Nephron (organoid): ENCODE measurements at regions not wholly inside any gene's neighbourhood (a gene's known extent, or its start where the extent isn't known, plus 50 kb on each side); places are given as distances from the start of the nearest gene placed in this dataset.

Experiments used
- H3K27ac Mint-ChIP-seq, 3 experiments: 2 replicates each; pipeline ENCODE4 v1.8.0; 2020; ENCODE audit warnings: mixed read lengths in 3 of 3, mild to moderate bottlenecking in 2 of 3, moderate library complexity in 1 of 3
- H3K27me3 Mint-ChIP-seq: 2 replicates; pipeline ENCODE4 v1.8.0; 2021; ENCODE audit warnings: low read depth, mild to moderate bottlenecking, moderate library complexity, mixed read lengths
- H3K36me3 Mint-ChIP-seq: 2 replicates; pipeline ENCODE4 v1.8.0; 2020; ENCODE audit warnings: low read depth, mixed read lengths
- H3K4me1 Mint-ChIP-seq: 2 replicates; pipeline ENCODE4 v1.8.0; 2020; ENCODE audit warnings: mixed read lengths
- H3K4me3 Mint-ChIP-seq, 3 experiments: 2 replicates each; pipeline ENCODE4 v1.8.0; 2020; ENCODE audit warnings: mild to moderate bottlenecking in 3 of 3, mixed read lengths in 3 of 3, moderate library complexity in 2 of 3
- H3K9me3 Mint-ChIP-seq: 2 replicates; pipeline ENCODE4 v1.8.0; 2020; ENCODE audit warnings: mixed read lengths
- CTCF ChIP-seq, 3 experiments: fragments of 200-600 bp; sonication (generic); IDR thresholded peaks; one replicate each; pipeline ENCODE4 v1.5.0; 2021; ENCODE audit warnings: antibody characterized with exemption in 3 of 3; ENCODE audit not compliant: unreplicated experiment in 3 of 3

DNA sequence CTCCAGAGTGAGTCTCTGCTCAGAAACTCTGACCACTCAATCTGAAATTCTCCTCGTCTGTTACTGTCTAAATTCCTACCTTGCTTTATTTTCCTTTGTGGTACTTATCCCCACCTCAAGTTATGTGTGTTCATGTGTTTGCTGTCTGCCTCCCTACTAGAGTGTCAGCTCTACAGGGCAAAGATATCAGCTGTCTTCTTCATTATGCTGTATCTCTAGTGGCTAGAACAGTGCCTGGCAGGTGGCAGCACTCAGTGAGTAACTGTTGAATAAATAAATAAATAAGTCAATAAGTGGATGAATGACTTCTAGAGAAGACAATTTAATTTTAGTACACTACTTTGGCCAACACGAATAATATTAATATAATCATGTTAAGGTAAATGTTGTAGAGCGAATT is 92.3 kb downstream of the BOD1 start:
- peaks cover 12% of the 10 kb centered on the region for H3K9me3 Mint-ChIP-seq
- no peak for TF ChIP-seq CTCF (IDR thresholded peaks at IDR 0.05; ENCODE audit: unreplicated experiment in 3 of 3)
- H3K27me3 Mint-ChIP-seq, result peaks cover 6% of the 10 kb centered on the region
- H3K36me3 Mint-ChIP-seq, result no peaks in the 10 kb centered on the region
- H3K4me3 Mint-ChIP-seq, result no peak overlapping the region
- H3K27ac Mint-ChIP-seq, result no peak overlapping the region
- no peaks in the 10 kb centered on the region for H3K4me1 Mint-ChIP-seq

DNA sequence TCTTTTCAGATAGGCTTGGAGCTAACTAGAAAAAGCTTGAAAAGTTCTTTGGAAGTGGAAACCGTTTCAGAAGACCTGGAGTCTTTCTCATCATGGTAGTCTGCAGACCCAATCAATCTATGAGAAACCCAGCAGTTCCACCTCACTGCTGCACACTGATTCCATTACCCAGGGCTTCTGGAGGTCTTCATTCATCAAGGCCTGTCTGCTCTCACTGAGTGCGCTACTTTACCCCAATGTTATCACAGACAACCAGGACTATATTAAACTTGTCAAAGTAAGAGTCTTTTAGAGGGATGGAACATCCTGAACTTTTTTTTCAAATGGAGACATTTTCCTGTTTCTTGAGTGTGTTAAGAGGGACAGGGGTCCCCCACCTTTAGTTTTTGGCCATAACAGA is 93.1 kb downstream of the BOD1 start:
- H3K9me3 Mint-ChIP-seq, result peaks cover 14% of the 10 kb centered on the region
- no peak for TF ChIP-seq CTCF (IDR thresholded peaks at IDR 0.05; ENCODE audit: unreplicated experiment in 3 of 3)
- peaks cover 6% of the 10 kb centered on the region for H3K27me3 Mint-ChIP-seq
- no peaks in the 10 kb centered on the region for H3K36me3 Mint-ChIP-seq
- H3K4me3 Mint-ChIP-seq, result no peak overlapping the region
- no peaks in the 10 kb centered on the region for H3K4me1 Mint-ChIP-seq
- no peak overlapping the region for H3K27ac Mint-ChIP-seq

DNA sequence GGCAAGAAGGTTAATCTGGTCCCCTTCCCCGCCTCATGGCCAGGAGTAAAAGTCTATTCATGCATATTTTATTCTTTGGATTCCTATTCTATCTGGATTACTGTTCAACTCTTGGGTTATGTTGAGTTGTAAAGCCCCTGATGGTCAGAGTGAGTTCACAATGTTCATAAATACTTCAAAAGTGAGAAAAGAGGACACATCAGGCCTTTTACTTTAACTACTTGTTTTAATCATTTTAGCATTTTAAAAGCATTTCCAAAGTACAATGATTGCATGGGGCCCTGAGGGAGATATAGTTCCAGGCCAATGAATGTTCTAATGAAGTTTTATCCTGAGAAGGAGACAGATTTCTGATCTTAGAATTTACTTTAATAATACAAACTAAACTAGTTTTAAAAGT is 93.9 kb downstream of the BOD1 start:
- Mint-ChIP-seq H3K9me3 (peaks cover 19% of the 10 kb centered on the region), H3K36me3 (no peaks in the 10 kb centered on the region), H3K4me3 (no peak overlapping the region), H3K27ac (no peak overlapping the region), H3K27me3 (peaks cover 6% of the 10 kb centered on the region), H3K4me1 (no peaks in the 10 kb centered on the region)
- TF ChIP-seq CTCF (IDR thresholded peaks at IDR 0.05; ENCODE audit: unreplicated experiment in 3 of 3), result no peak

GRCh38 chr5:173518856-173519255 is 97.6 kb downstream of the BOD1 start:
- Mint-ChIP-seq H3K9me3 (peaks cover 19% of the 10 kb centered on the region), H3K4me3 (no peak overlapping the region), H3K36me3 (no peaks in the 10 kb centered on the region), H3K4me1 (no peaks in the 10 kb centered on the region), H3K27me3 (peaks cover 6% of the 10 kb centered on the region), H3K27ac (no peak overlapping the region)
- no peak for TF ChIP-seq CTCF (IDR thresholded peaks at IDR 0.05; ENCODE audit: unreplicated experiment in 3 of 3)

- no peak for TF ChIP-seq CTCF (IDR thresholded peaks at IDR 0.05; ENCODE audit: unreplicated experiment in 3 of 3)
- H3K4me1 Mint-ChIP-seq, result peaks cover 8% of the 10 kb centered on the region
- peaks cover 22% of the 10 kb centered on the region for H3K9me3 Mint-ChIP-seq
- H3K27me3 Mint-ChIP-seq, result peaks cover 6% of the 10 kb centered on the region
- H3K27ac Mint-ChIP-seq, result no peak overlapping the region
- no peak overlapping the region for H3K4me3 Mint-ChIP-seq
- no peaks in the 10 kb centered on the region for H3K36me3 Mint-ChIP-seq
Measured at GRCh38 chr5:173517648-173518047, 98.8 kb downstream of the BOD1 start.

GRCh38 chr5:173515526-173515925 is 100.9 kb downstream of the BOD1 start:
- Mint-ChIP-seq H3K27me3 (no peaks in the 10 kb centered on the region), H3K36me3 (no peaks in the 10 kb centered on the region), H3K4me1 (peaks cover 8% of the 10 kb centered on the region), H3K9me3 (peaks cover 16% of the 10 kb centered on the region), H3K4me3 (no peak overlapping the region), H3K27ac (no peak overlapping the region)
- TF ChIP-seq CTCF (IDR thresholded peaks at IDR 0.05; ENCODE audit: unreplicated experiment in 3 of 3), result no peak
